B cell (primary cell): ENCODE measurements at regions not wholly inside any gene's neighbourhood (a gene's known extent, or its start where the extent isn't known, plus 50 kb on each side); places are given as distances from the start of the nearest gene placed in this dataset.

Source experiments
- ATAC-seq: fragments of 200-7000 bp; cut with Tn5 transposase; one replicate; pipeline ENCODE4 v1.10.0; 2021; ENCODE audit warnings: low read depth, mild to moderate bottlenecking, moderate number of reproducible peaks, moderate library complexity
- CTCF ChIA-PET: fragments of 350-600 bp; sonication (Branson Sonifier 250); formaldehyde crosslinking; loops from one replicate; lab custom pipeline; 2021; ENCODE audit warnings: antibody characterized with exemption, inconsistent platforms; lab: Charles Lee
- POLR2A ChIA-PET: fragments of 350-600 bp; sonication (Branson Sonifier 250); formaldehyde crosslinking; loops from one replicate; lab custom pipeline; 2021; ENCODE audit warnings: antibody characterized with exemption; lab: Charles Lee
- DNase-seq: peaks from one replicate; pipeline ENCODE4 v3.0.0; 2013
- H2AFZ ChIP-seq: 2 replicates; pipeline ENCODE4 v1.6.1; 2012; ENCODE audit warnings: mild to moderate bottlenecking, low read depth, low read length; ENCODE audit not compliant: insufficient read depth, poor library complexity, severe bottlenecking
- H3K27ac ChIP-seq, 2 donors: 1 replicate in 1 of 2; 2 replicates in 1 of 2; pipeline ENCODE4 v1.5.1; 2012 to 2013; ENCODE audit warnings: low read length in 2 of 2, mild to moderate bottlenecking in 2 of 2, moderate library complexity in 1 of 2
- H3K27me3 ChIP-seq, 4 experiments: fragments of 200-600 bp in 1 of 4; sonication (generic) in 1 of 4; replicated peaks in 1 of 4; 1 replicate in 2 of 4; 2 replicates in 2 of 4; pipeline versions ENCODE4 v1.6.1 to v1.7.0; 2013 to 2016; ENCODE audit warnings: low read length in 3 of 4, mild to moderate bottlenecking in 2 of 4, mixed read lengths in 1 of 4, moderate library complexity in 1 of 4; ENCODE audit not compliant: insufficient read depth in 4 of 4, control insufficient read depth in 3 of 4; ENCODE audit errors: control extremely low read depth in 1 of 4
- H3K36me3 ChIP-seq, 2 experiments: replicated peaks in 1 of 2; 1 replicate in 1 of 2; 2 replicates in 1 of 2; pipeline versions ENCODE4 v1.6.1 to v1.7.1; 2013; ENCODE audit warnings: low read length in 1 of 2; ENCODE audit not compliant: insufficient read depth in 2 of 2, control insufficient read depth in 1 of 2; ENCODE audit errors: control extremely low read depth in 1 of 2, extremely low read depth in 1 of 2
- H3K4me1 ChIP-seq, 2 donors: fragments of 200-600 bp in 1 of 2; sonication (generic) in 1 of 2; 1 replicate in 1 of 2; 2 replicates in 1 of 2; pipeline versions ENCODE4 v1.5.1 to v1.6.1; 2013 to 2017; ENCODE audit warnings: low read length in 2 of 2; ENCODE audit not compliant: control insufficient read depth in 2 of 2, insufficient read depth in 2 of 2
- H3K4me2 ChIP-seq: replicated peaks from 2 replicates; pipeline ENCODE3; 2012; ENCODE audit warnings: mild to moderate bottlenecking, low read depth, low read length; ENCODE audit not compliant: poor library complexity, severe bottlenecking
- H3K4me3 ChIP-seq, 5 experiments: fragments of 200-600 bp in 1 of 5; sonication (generic) in 1 of 5; 1 replicate in 3 of 5; 2 replicates in 2 of 5; pipeline versions ENCODE4 v1.5.1 to v1.7.0; 2011 to 2016; ENCODE audit warnings: low read length in 4 of 5, mild to moderate bottlenecking in 4 of 5, low read depth in 2 of 5, control low read depth in 1 of 5, moderate library complexity in 1 of 5; ENCODE audit not compliant: insufficient read depth in 1 of 5; ENCODE audit errors: control extremely low read depth in 1 of 5, extremely low read depth in 1 of 5
- H3K79me2 ChIP-seq: fragments of 200-600 bp; sonication (generic); one replicate; pipeline ENCODE4 v1.6.0; 2016; ENCODE audit warnings: low read length; ENCODE audit not compliant: control insufficient read depth, insufficient read depth
- H3K9ac ChIP-seq: fragments of 200-600 bp; sonication (generic); 2 replicates; pipeline ENCODE4 v1.6.1; 2017; ENCODE audit warnings: mild to moderate bottlenecking, low read length, moderate library complexity
- H3K9me3 ChIP-seq, 3 donors: one replicate each; pipeline versions ENCODE4 v1.6.1 to v1.7.1; 2013; ENCODE audit warnings: low read length in 2 of 3; ENCODE audit not compliant: control insufficient read depth in 2 of 3, insufficient read depth in 1 of 3; ENCODE audit errors: control extremely low read depth in 1 of 3
- H4K20me1 ChIP-seq: 2 replicates; pipeline ENCODE4 v1.6.0; 2012; ENCODE audit warnings: mild to moderate bottlenecking, low read length; ENCODE audit not compliant: insufficient read depth, control insufficient read depth, poor library complexity, severe bottlenecking
- H3K27ac Mint-ChIP-seq: one replicate; pipeline ENCODE4 v1.8.0; 2021; ENCODE audit warnings: mixed read lengths
- H3K27me3 Mint-ChIP-seq: one replicate; pipeline ENCODE4 v1.8.0; 2021; ENCODE audit warnings: mixed read lengths
- H3K4me1 Mint-ChIP-seq: one replicate; pipeline ENCODE4 v1.8.0; 2021; ENCODE audit warnings: mixed read lengths
- H3K4me3 Mint-ChIP-seq: one replicate; pipeline ENCODE4 v1.8.0; 2021; ENCODE audit warnings: mixed read lengths
- H3K9me3 Mint-ChIP-seq: one replicate; pipeline ENCODE4 v1.8.0; 2022; ENCODE audit warnings: mixed read lengths; ENCODE audit not compliant: insufficient read depth
- EZH2 ChIP-seq: IDR thresholded peaks from 2 replicates; pipeline ENCODE4 v1.6.1; 2012; ENCODE audit warnings: borderline replicate concordance, low read depth, mild to moderate bottlenecking, moderate library complexity, low read length; ENCODE audit not compliant: insufficient read depth, poor library complexity, severe bottlenecking
- WGBS: methylation state at CpG from one replicate; pipeline ENCODE4 v1.1.5; 2013; ENCODE audit warnings: missing lambda C conversion rate; ENCODE audit not compliant: insufficient coverage; 5-methylcytosine and 5-hydroxymethylcytosine counted together
- intact Hi-C: fragments of 100-400 bp; cut with micrococcal nuclease; formaldehyde crosslinking; loops from one replicate; pipeline ENCODE4 v1.10.0; 2022
- TF ChIP-seq, protein P1 (sequence below): fragments of 200-600 bp; IDR thresholded peaks from one replicate; pipeline ENCODE4 v1.8.0; 2022; ENCODE audit warnings: antibody characterized with exemption, mild to moderate bottlenecking

DNA sequence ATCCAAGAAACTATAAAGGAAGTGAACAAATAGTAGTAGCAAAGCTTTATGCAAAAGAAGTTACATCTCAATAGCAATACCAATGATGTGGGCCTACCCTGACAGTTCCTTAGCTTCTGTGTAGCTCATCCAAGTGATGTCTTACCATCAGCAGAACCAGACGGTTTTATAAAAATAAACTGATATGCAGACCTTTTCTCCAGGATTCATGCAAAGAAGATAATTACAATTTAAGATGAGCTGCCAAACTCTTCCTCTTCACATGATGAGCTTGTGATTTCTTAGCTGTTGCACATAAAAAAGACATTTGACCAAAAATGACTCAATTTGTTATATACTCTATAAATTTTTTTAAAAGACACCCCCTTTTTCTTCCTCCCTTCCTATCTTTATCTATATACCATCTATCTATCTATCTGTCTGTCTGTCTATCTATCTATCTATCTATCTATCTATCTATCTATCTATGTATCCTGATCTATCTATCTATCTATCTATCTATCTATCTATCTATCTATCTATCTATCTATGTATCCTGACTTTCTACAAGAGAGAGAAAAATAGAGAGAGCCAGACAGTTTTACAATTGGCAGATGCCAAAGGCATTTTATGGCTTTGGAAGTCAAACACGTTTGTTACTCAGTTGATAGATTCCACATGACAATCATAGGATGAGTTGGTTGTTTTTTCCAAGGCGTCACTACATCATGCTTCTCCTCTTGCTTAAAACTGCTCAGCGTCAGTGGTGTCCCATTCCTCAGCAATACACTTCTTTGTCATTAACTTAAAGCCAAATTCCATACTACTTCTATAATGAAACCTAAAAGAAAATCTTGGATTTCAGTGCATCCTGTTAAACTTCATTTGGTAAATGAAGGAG lies 65.9 kb upstream of the ACTR3 start:
- Mint-ChIP-seq H3K4me3 (no peak overlapping the region), H3K27me3 (no peaks in the 10 kb centered on the region), H3K27ac (no peak overlapping the region), H3K4me1 (no peaks in the 10 kb centered on the region), H3K9me3 (no peaks in the 10 kb centered on the region)
- H2AFZ ChIP-seq: no peak overlapping the region
- TF ChIP-seq EZH2: no peak
- TF ChIP-seq, protein P1, sequence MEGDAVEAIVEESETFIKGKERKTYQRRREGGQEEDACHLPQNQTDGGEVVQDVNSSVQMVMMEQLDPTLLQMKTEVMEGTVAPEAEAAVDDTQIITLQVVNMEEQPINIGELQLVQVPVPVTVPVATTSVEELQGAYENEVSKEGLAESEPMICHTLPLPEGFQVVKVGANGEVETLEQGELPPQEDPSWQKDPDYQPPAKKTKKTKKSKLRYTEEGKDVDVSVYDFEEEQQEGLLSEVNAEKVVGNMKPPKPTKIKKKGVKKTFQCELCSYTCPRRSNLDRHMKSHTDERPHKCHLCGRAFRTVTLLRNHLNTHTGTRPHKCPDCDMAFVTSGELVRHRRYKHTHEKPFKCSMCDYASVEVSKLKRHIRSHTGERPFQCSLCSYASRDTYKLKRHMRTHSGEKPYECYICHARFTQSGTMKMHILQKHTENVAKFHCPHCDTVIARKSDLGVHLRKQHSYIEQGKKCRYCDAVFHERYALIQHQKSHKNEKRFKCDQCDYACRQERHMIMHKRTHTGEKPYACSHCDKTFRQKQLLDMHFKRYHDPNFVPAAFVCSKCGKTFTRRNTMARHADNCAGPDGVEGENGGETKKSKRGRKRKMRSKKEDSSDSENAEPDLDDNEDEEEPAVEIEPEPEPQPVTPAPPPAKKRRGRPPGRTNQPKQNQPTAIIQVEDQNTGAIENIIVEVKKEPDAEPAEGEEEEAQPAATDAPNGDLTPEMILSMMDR: no peak
- H3K4me2 ChIP-seq: no peak overlapping the region
- H3K9me3 ChIP-seq: no peaks in the 10 kb centered on the region
- no peaks in the 10 kb centered on the region for H3K4me1 ChIP-seq
- POLR2A ChIA-PET: no interaction called here
- H4K20me1 ChIP-seq: no peaks in the 10 kb centered on the region
- H3K9ac ChIP-seq: no peak overlapping the region
- DNase-seq (no peak), ATAC-seq (no peak)
- H3K4me3 ChIP-seq: no peak overlapping the region
- CTCF ChIA-PET: no interaction called here
- H3K36me3 ChIP-seq: no peaks in the 10 kb centered on the region
- H3K27me3 ChIP-seq: no peaks in the 10 kb centered on the region
- 86% methylated on average over 2 of the region's 4 CpGs for WGBS
- no peaks in the 10 kb centered on the region for H3K79me2 ChIP-seq
- intact Hi-C loops: no loop called here
- no peak overlapping the region for H3K27ac ChIP-seq

DNA sequence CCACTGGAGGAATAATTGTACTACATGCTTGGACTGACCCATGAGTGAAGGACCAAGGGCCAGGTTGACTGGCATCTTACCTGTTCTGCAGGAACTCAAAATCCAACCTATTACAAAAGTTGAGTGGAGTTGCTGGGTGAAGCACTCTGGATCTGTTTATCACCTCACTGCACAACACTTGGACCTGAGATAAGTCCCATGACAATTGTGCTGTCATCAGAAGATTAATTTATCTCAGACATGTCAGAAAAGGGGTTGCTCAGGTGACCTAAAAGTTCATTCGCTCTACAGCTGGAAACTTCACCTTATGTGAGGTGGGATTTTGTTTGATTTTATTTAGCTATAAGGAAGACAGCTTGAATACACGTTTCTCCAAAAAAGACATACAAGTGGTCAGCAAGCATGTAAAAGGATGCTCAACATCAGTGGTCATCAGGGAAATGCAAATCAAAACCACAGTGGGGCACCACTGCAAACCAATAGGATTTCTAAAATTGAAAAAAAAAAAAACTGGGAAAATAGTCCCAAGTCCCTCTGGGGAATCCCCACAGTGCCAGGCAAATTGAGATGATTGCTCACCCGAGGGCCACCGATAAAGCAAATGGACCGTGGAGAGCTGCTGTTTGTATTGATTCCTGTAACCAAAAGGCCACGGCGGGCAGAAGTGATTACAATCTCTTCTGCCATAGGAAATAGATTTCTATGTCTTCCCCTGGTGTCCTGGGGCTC lies 65.8 kb upstream of the SLC35F5 start:
- no peak overlapping the region for H2AFZ ChIP-seq
- no peak overlapping the region for H3K4me3 ChIP-seq
- POLR2A ChIA-PET: no interaction called here
- WGBS: 93% methylated on average over 4 of the region's 7 CpGs
- no peaks in the 10 kb centered on the region for H3K36me3 ChIP-seq
- Mint-ChIP-seq H3K4me1 (no peaks in the 10 kb centered on the region), H3K4me3 (no peak overlapping the region), H3K27ac (no peak overlapping the region), H3K27me3 (no peaks in the 10 kb centered on the region), H3K9me3 (no peaks in the 10 kb centered on the region)
- CTCF ChIA-PET: no interaction called here
- no peaks in the 10 kb centered on the region for H3K27me3 ChIP-seq
- H3K79me2 ChIP-seq: no peaks in the 10 kb centered on the region
- no peak overlapping the region for H3K4me2 ChIP-seq
- no peaks in the 10 kb centered on the region for H4K20me1 ChIP-seq
- no peak overlapping the region for H3K9ac ChIP-seq
- no peaks in the 10 kb centered on the region for H3K9me3 ChIP-seq
- DNase-seq (no peak), ATAC-seq (no peak)
- no peak overlapping the region for H3K27ac ChIP-seq
- no peak for TF ChIP-seq EZH2
- TF ChIP-seq, protein P1: no peak
- no peaks in the 10 kb centered on the region for H3K4me1 ChIP-seq
- intact Hi-C loops: no loop called here
